ENCODE measurements at regions not wholly inside any gene's neighbourhood (a gene's known extent, or its start where the extent isn't known, plus 50 kb on each side); places are given as distances from the start of the nearest gene placed in this dataset.

DNA sequence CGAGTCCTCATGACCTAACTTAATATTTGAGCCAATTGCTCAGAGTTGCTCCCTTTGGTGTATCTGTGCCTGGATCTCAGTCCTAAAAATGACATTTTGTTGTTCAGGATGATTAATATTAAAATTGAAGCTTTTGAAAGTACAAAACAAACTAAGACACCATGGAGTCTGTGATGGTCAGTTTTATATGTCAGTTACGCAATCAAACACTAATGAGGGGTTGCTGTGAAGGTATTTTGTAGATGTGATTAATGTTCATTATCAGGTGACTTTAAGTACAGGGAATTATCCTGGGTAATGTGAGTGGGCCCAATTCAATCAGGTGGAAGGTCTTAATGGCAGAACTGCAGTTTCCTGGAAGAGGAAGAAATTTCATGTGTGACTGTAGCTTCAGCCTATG, 546.7 kb downstream of the REEP3 start:
- no peaks in the 10 kb centered on the region for H3K27me3 ChIP-seq (ENCODE audit: low read depth)
- DNase-seq (ENCODE audit: low spot score in 2 of 2) = no peak
- in situ Hi-C loops (cut with MboI; ENCODE audit: low sequenced_read_pairs) = no loop called here

DNA sequence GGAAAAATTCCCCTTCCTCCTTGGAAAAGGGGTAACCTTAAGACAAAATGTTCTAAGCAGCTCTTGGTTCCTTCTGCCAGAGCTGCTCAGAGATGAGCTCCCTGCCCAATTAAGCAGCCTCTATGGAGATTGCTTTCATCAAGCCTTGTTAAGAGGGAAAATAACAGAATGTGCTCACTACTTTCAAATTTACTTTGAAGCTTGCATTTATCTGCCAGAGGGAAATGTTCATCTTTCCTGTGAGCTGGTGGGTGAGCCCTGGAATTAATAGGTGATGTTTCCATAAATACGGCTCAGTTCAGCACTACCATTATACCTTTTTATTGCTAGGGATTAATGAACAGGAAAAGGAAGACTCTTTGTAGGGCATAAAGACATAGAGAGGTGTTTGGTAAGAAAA, 549.0 kb downstream of the REEP3 start:
- H3K9me3 ChIP-seq = no peaks in the 10 kb centered on the region
- no peak for DNase-seq (ENCODE audit: low spot score in 2 of 2)
- H3K27me3 ChIP-seq (ENCODE audit: low read depth) = no peaks in the 10 kb centered on the region
- no peaks in the 10 kb centered on the region for H3K36me3 ChIP-seq (replicated peaks)
- no peak overlapping the region for H3K4me3 ChIP-seq
- H3K4me1 ChIP-seq = no peaks in the 10 kb centered on the region
- in situ Hi-C loops (cut with MboI; ENCODE audit: low sequenced_read_pairs) = no loop called here

More for the DNA sequence above, 546.7 kb downstream of the REEP3 start:
- Histone ChIP-seq H3K4me1 (no peaks in the 10 kb centered on the region), H3K36me3 (replicated peaks) (no peaks in the 10 kb centered on the region), H3K9me3 (no peaks in the 10 kb centered on the region), H3K4me3 (no peak overlapping the region)

DNA sequence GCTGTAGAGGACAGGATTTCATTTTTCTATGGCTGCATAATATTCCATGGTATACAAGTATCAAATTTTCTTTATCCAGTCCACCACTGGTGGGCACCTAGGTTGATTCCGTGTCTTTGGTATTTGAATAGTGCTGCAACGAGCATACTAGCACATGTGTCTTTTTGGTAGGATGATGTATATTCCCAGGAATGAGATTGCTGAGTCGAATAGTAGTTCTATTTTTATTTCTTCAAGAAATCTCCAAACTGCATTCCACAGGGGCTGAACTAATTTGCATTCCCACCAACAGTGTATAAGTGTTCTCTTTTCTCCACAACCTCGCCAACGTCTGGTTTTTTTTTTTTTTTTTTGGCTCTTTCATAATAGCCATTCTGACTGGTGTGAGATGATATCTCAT, 550.0 kb downstream of the REEP3 start:
- no peaks in the 10 kb centered on the region for H3K36me3 ChIP-seq (replicated peaks)
- H3K9me3 ChIP-seq = no peaks in the 10 kb centered on the region
- no peak overlapping the region for H3K4me3 ChIP-seq
- in situ Hi-C loops (cut with MboI; ENCODE audit: low sequenced_read_pairs) = no loop called here
- H3K27me3 ChIP-seq (ENCODE audit: low read depth) = no peaks in the 10 kb centered on the region
- no peak for DNase-seq (ENCODE audit: low spot score in 2 of 2)
- no peaks in the 10 kb centered on the region for H3K4me1 ChIP-seq

DNA sequence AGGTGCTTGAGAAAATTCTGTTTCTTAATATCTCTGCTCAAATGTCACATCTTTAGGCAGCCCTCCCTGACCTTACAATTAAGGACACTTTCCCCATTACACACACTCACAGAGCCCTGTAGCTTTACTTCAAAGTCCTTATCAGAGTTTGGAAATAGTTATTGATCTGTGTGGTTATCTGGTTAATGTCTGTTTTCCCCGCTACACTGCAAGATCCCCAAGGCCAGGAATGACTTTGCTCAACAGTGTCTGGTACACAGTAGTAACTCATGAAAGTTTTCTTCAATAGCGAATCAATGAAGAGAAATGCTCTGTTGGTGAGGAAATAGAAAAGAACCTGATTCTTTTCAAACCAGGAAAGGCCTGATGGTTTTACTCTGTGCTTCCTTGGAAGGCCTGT, 554.4 kb downstream of the REEP3 start:
- no peak for DNase-seq (ENCODE audit: low spot score in 2 of 2)
- Histone ChIP-seq H3K4me1 (no peaks in the 10 kb centered on the region), H3K4me3 (no peak overlapping the region), H3K27me3 (ENCODE audit: low read depth) (peaks cover 3% of the 10 kb centered on the region; the same call in 1 of the 2 replicates), H3K36me3 (replicated peaks) (no peaks in the 10 kb centered on the region), H3K9me3 (no peaks in the 10 kb centered on the region)
- in situ Hi-C loops (cut with MboI; ENCODE audit: low sequenced_read_pairs) = no loop called here

DNA sequence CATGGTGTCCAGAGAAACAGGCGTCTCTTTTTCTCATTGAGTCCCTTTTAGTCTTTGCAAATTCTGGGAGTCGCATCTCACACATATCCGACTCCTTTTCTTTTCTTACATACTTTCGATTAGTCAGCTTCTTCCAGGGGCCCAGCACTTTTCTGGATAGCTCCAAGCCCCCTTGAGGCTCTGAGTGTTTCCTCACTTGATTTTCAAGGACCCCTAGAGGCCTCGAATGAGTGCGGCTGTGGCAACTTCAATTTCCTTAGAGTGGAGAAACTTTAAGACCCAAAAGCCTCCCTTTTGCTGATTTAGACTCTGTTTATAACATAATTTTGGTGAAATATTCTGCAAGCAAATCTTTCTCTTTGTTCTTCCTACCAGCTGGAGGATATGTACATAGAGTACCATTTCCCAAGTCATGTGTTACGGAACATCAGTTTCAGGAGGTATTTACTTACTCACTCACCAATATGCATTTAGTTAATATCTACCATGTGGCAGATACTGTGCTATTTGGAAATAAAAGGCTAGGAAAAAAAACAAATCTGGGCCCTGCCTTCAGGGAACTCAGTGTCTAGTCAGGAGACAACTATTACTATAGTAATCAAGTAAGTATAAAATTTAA, 555.2 kb downstream of the REEP3 start:
- no peak for DNase-seq (ENCODE audit: low spot score in 2 of 2)
- in situ Hi-C loops (cut with MboI; ENCODE audit: low sequenced_read_pairs) = no loop called here
- Histone ChIP-seq H3K4me1 (no peaks in the 10 kb centered on the region), H3K4me3 (no peak overlapping the region), H3K36me3 (replicated peaks) (no peaks in the 10 kb centered on the region), H3K9me3 (no peaks in the 10 kb centered on the region), H3K27me3 (ENCODE audit: low read depth) (peaks cover 3% of the 10 kb centered on the region; the same call in 1 of the 2 replicates)

DNA sequence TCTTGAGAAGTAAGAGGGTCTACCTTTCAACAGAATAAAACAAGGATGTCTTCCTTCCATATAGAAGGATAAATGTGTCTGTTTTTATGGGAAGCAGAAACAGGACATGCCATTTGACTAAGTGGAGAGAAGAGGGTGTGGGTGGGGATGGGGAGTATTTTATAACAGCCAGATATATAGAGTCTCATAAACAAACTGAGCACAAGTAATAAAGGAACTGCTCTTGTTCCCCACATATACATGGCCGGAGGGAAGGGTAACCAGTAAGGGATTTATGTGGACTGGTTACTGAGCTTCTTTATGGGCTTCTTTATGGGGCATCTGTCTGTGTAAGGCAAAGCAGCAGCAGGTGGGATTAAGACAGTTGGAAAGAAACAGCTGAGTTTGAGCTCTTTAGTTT, 558.1 kb downstream of the REEP3 start:
- H3K27me3 ChIP-seq (ENCODE audit: low read depth) = peaks cover 3% of the 10 kb centered on the region; the same call in 1 of the 2 replicates
- H3K9me3 ChIP-seq = no peaks in the 10 kb centered on the region
- in situ Hi-C loops (cut with MboI; ENCODE audit: low sequenced_read_pairs) = no loop called here
- no peak overlapping the region for H3K4me3 ChIP-seq
- H3K36me3 ChIP-seq (replicated peaks) = no peaks in the 10 kb centered on the region
- no peak for DNase-seq (ENCODE audit: low spot score in 2 of 2)
- H3K4me1 ChIP-seq = no peaks in the 10 kb centered on the region

DNA sequence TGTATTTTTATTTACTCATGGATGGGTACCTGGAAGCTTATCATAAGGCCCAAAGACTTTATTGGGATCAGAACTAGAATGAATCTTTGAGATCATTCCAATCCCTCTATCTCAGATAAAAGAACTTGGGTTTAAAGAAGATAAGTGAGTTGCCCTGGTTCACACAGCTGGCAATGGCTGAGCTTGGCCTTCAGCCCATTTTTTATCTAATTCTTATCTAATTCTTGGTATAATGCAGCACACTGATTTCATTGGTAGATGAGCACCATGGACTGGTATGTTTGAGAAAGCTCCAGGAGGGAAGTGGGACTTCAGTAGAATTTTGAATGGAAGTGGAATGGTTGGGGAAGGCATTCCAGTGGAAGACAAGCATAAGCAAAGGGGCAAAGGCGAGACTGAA, 558.9 kb downstream of the REEP3 start:
- no peak for DNase-seq (ENCODE audit: low spot score in 2 of 2)
- H3K36me3 ChIP-seq (replicated peaks) = no peaks in the 10 kb centered on the region
- H3K4me3 ChIP-seq = no peak overlapping the region
- no peaks in the 10 kb centered on the region for H3K9me3 ChIP-seq
- peaks cover 3% of the 10 kb centered on the region; the same call in 1 of the 2 replicates for H3K27me3 ChIP-seq (ENCODE audit: low read depth)
- in situ Hi-C loops (cut with MboI; ENCODE audit: low sequenced_read_pairs) = no loop called here
- H3K4me1 ChIP-seq = no peaks in the 10 kb centered on the region

DNA sequence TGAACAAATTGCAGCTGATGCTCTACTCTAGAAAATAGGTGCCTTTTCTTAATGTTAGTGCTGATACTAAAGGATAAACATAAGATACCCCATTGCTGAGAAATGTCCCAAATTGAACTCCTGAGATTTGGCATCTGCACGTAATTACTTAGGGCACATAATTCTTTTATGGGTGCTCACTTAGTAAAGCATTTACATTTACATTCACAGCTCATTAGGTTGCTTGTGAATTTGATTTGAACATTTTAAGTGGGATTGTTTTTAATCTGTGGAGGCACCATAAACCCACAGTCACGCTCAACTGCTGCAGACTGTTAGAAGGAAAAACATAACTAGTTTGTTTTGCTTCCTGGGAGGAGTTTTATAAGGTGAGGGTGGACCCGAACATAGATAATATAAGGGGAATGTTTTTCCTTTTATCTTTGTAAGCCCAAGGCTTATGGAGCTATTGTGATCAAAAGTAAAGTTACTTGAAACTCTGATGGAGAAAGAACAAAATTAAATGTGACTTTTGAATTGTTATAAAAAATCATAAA, 560.8 kb downstream of the REEP3 start:
- H3K27me3 ChIP-seq (ENCODE audit: low read depth) = peaks cover 3% of the 10 kb centered on the region; the same call in 1 of the 2 replicates
- in situ Hi-C loops (cut with MboI; ENCODE audit: low sequenced_read_pairs) = no loop called here
- no peak overlapping the region for H3K4me3 ChIP-seq
- H3K9me3 ChIP-seq = no peaks in the 10 kb centered on the region
- no peaks in the 10 kb centered on the region for H3K36me3 ChIP-seq (replicated peaks)
- DNase-seq (ENCODE audit: low spot score in 2 of 2) = no peak
- no peaks in the 10 kb centered on the region for H3K4me1 ChIP-seq

DNA sequence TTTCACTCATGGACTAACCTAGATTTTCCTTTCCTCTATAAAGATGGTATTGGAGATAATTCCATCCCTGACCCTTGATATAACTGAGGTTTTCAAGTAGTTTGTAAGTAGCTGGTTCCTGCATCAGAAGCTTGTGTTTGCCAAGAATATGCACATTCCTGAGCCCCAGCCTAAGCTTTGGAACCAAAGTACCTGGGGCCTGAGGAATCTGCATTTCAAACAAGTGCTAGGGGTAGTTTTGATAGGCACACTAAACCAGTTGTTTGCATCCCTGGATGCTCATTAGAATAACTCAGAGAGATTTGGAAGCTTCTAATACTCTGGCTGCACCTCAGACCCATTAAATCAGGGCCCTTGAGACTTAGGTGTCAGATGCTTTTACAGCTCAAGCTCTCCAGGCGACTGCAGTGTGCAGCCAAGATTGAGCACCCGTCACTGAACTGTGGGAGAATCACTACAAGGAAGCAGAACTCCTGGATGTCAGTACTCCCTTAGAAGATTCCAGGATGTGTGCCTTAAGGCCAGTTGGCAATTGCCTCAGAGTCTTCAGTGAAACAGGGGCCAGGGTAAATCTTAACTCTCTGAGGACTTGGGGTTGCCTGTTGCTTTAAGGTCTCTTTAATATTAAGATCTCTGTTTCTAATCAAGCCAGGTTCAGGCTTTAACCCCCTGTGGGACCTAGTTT, 565.0 kb downstream of the REEP3 start:
- no peak overlapping the region for H3K4me3 ChIP-seq
- no peaks in the 10 kb centered on the region for H3K9me3 ChIP-seq
- no peak for DNase-seq (ENCODE audit: low spot score in 2 of 2)
- no peaks in the 10 kb centered on the region for H3K4me1 ChIP-seq
- no peaks in the 10 kb centered on the region for H3K36me3 ChIP-seq (replicated peaks)
- in situ Hi-C loops (cut with MboI; ENCODE audit: low sequenced_read_pairs) = no loop called here
- no peaks in the 10 kb centered on the region for H3K27me3 ChIP-seq (ENCODE audit: low read depth)

DNA sequence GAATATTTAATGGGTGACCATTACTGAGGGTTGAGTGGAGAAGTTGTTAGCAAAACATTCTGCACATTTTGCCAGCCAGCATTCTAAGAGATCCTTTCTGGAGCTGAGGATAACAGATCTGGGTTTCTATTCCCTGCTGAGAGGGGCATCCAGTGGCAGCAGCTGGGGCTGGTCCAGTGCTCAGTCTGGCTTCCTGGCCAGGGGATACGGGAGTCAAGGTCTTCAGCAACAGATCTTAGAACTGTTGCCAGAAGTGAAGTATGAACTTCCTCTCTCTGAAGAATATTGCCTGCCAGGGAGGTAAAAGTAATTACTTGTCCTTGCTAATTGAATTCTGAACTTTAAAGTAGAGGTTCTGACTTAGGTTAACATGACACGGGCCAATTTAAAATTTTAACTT, 568.4 kb downstream of the REEP3 start:
- H3K4me1 ChIP-seq = no peaks in the 10 kb centered on the region
- DNase-seq (ENCODE audit: low spot score in 2 of 2) = no peak
- no peak overlapping the region for H3K4me3 ChIP-seq
- no peaks in the 10 kb centered on the region for H3K9me3 ChIP-seq
- no peaks in the 10 kb centered on the region for H3K36me3 ChIP-seq (replicated peaks)
- H3K27me3 ChIP-seq (ENCODE audit: low read depth) = peaks cover 4% of the 10 kb centered on the region; the same call in 1 of the 2 replicates
- in situ Hi-C loops (cut with MboI; ENCODE audit: low sequenced_read_pairs) = no loop called here

DNA sequence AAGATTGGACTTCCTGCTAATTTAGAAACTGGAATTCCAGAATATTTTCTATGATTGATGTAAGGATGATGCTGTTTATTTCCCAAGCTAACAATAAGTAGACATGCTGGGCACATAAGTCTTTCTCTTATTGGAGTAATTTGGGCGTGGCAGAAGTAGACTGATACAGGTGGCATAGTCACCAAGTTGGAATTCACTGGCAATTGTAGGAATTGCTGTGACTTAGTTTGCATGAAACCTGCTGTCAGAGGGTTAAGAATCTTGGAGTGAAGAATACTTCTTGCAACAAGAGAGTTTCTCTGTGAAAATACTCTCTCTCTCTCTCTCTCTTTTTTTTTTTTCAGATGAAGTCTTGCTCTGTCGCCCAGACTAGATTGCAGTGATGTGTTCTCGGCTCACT, 569.7 kb downstream of the REEP3 start:
- in situ Hi-C loops (cut with MboI; ENCODE audit: low sequenced_read_pairs) = no loop called here
- DNase-seq (ENCODE audit: low spot score in 2 of 2) = no peak
- no peak overlapping the region for H3K4me3 ChIP-seq
- no peaks in the 10 kb centered on the region for H3K4me1 ChIP-seq
- no peaks in the 10 kb centered on the region for H3K36me3 ChIP-seq (replicated peaks)
- H3K27me3 ChIP-seq (ENCODE audit: low read depth) = peaks cover 4% of the 10 kb centered on the region; the same call in 1 of the 2 replicates
- H3K9me3 ChIP-seq = no peaks in the 10 kb centered on the region

DNA sequence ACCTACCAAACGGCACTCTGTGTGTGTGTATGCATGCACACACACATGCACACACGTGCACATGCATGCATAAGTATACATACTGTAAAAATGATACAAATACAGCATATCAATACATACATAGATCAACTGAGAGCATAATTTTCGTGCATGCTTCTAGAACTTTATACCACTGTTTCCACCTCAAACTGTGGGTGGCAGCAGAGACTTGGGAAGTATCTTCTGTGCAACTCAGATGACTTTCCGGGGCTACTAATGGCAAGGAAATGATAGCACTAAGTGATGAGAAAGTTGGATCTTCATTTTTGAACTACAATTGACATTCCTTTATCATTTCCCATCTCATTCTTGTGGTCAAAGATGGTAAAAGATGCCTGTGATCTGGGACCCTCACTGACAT, 570.7 kb downstream of the REEP3 start:
- DNase-seq (ENCODE audit: low spot score in 2 of 2) = peak in 1 of 2 experiments; percentile 7
- in situ Hi-C loops (cut with MboI; ENCODE audit: low sequenced_read_pairs) = no loop called here
- peaks cover 4% of the 10 kb centered on the region; the same call in 1 of the 2 replicates for H3K27me3 ChIP-seq (ENCODE audit: low read depth)

DNA sequence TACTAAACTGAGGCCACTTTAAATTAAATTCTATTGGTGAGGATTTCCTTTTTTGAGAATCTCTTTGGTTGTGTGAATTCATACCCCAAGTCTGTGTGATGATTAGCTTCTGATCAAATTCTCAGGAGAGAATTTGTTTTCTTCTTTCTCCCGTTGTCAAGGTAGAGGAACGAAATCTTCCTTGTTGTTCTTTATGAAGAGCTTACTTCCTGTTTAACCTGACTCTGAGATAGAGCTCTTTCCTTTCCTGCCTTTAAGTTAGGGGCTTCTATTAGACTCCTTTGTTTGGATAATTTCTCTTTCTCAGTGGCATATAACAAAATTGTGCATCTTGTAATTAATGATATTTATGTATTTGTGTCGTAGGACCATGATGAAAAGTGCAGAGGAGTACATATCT, 572.1 kb downstream of the REEP3 start:
- Histone ChIP-seq H3K4me3 (no peak overlapping the region), H3K4me1 (no peaks in the 10 kb centered on the region), H3K27me3 (ENCODE audit: low read depth) (peaks cover 4% of the 10 kb centered on the region; the same call in 1 of the 2 replicates), H3K9me3 (no peaks in the 10 kb centered on the region), H3K36me3 (replicated peaks) (no peaks in the 10 kb centered on the region)
- in situ Hi-C loops (cut with MboI; ENCODE audit: low sequenced_read_pairs) = no loop called here
- no peak for DNase-seq (ENCODE audit: low spot score in 2 of 2)

More for the DNA sequence above, 570.7 kb downstream of the REEP3 start:
- H3K4me3 ChIP-seq = no peak overlapping the region
- no peaks in the 10 kb centered on the region for H3K36me3 ChIP-seq (replicated peaks)
- no peaks in the 10 kb centered on the region for H3K9me3 ChIP-seq
- no peaks in the 10 kb centered on the region for H3K4me1 ChIP-seq

DNA sequence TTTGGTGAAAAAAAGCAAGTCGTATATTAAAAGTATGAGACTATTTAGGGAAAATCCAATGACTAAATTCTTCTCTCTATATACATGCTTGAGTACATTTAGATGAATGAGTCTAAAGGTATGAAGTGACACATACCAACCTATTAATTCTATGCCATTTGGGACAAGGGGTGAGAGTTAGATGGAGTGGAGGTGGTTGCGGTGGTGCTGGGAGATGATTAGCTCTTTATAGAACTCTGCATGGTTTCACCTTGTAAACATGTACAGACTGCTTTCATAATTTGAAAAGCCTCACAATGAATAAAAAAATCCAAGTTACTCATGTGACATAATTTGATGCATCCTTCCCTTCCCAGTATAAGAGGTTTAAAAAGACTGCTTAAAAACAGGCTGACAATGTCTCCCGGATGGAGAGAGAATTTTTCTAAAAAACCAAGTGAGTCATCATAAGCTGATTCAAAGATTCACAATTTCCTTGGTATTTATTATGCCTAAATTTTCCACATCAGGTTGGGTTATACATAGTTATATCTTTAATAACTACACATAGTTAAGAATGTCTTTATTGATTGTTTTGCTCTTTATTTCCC, 572.8 kb downstream of the REEP3 start:
- no peak overlapping the region for H3K4me3 ChIP-seq
- no peak for DNase-seq (ENCODE audit: low spot score in 2 of 2)
- H3K27me3 ChIP-seq (ENCODE audit: low read depth) = peaks cover 4% of the 10 kb centered on the region; the same call in 1 of the 2 replicates
- no peaks in the 10 kb centered on the region for H3K9me3 ChIP-seq
- in situ Hi-C loops (cut with MboI; ENCODE audit: low sequenced_read_pairs) = no loop called here
- H3K36me3 ChIP-seq (replicated peaks) = no peaks in the 10 kb centered on the region
- H3K4me1 ChIP-seq = no peaks in the 10 kb centered on the region

Measured in HAP-1 (cell line).